Lower leg skin (tissue), 3 donors: ENCODE measurements at regions not wholly inside any gene's neighbourhood (a gene's known extent, or its start where the extent isn't known, plus 50 kb on each side); places are given as distances from the start of the nearest gene placed in this dataset.
"Not testable (repeated sequence)": the region's sequence is repeated elsewhere in the genome, so short reads cannot be mapped to it uniquely, and the experiment has no call there.

Experiments
- POLR2A ChIP-seq, 2 donors: fragments of 450-650 bp; IDR thresholded peaks; one replicate each; pipeline ENCODE4 v1.6.1; 2016 to 2017; ENCODE audit warnings: antibody characterized with exemption in 2 of 2, mild to moderate bottlenecking in 1 of 2, moderate library complexity in 1 of 2
- TF ChIP-seq, protein P1 (sequence below), 3 donors: fragments of 450-650 bp; IDR thresholded peaks; one replicate each; pipeline ENCODE4 v1.5.1; 2016; ENCODE audit warnings: antibody characterized with exemption in 3 of 3, mild to moderate bottlenecking in 3 of 3, moderate library complexity in 2 of 3

DNA sequence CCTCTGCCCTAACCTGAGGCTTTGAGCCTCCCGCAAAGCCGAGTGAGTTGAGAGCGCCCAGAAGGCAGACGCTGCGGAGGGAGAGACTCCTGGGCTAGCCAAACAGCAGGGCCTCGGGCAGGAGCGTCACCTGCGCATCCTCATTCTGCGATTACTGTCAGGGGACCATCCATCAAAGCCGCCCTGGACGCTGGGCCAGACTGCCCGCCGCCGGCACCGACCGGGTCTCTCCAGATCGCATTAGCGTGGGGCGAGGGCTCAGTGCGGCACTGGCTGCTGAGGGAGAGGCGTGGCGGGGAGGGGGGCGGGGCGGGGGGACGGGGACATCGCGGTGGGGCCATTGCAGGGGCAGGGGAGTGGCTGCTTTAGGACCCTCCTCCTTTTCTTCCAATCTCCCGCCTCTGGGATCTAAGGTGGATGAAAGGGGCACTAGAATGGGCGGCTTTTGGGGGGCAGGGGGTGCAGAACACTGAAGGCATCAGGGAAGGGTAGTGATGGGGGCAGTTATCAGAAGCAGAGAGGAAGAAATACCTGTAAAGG is 465.7 kb downstream of the CNTNAP3B start:
- not testable (repeated sequence) for TF ChIP-seq POLR2A (IDR thresholded peaks at IDR 0.05)
- TF ChIP-seq, protein P1, sequence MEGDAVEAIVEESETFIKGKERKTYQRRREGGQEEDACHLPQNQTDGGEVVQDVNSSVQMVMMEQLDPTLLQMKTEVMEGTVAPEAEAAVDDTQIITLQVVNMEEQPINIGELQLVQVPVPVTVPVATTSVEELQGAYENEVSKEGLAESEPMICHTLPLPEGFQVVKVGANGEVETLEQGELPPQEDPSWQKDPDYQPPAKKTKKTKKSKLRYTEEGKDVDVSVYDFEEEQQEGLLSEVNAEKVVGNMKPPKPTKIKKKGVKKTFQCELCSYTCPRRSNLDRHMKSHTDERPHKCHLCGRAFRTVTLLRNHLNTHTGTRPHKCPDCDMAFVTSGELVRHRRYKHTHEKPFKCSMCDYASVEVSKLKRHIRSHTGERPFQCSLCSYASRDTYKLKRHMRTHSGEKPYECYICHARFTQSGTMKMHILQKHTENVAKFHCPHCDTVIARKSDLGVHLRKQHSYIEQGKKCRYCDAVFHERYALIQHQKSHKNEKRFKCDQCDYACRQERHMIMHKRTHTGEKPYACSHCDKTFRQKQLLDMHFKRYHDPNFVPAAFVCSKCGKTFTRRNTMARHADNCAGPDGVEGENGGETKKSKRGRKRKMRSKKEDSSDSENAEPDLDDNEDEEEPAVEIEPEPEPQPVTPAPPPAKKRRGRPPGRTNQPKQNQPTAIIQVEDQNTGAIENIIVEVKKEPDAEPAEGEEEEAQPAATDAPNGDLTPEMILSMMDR (IDR thresholded peaks at IDR 0.05), result not testable (repeated sequence)
